HEK293 (cell line): ENCODE measurements at regions not wholly inside any gene's neighbourhood (a gene's known extent, or its start where the extent isn't known, plus 50 kb on each side); places are given as distances from the start of the nearest gene placed in this dataset.

Experiments
- MZF1 ChIP-seq: fragments of 450-650 bp; formaldehyde crosslinking; IDR thresholded peaks from 2 replicates; pipeline ENCODE4 v1.5.1; 2017; ENCODE audit warnings: missing biosample characterization, missing genetic modification characterization, borderline replicate concordance
- ZNF133 ChIP-seq: fragments of 450-650 bp; formaldehyde crosslinking; IDR thresholded peaks from 2 replicates; pipeline ENCODE4 v1.5.1; 2016; ENCODE audit warnings: missing biosample characterization, missing genetic modification characterization
- ZNF530 ChIP-seq: fragments of 450-650 bp; formaldehyde crosslinking; IDR thresholded peaks from 2 replicates; pipeline ENCODE4 v1.5.1; 2016; ENCODE audit warnings: low read depth, missing biosample characterization, missing genetic modification characterization
- TF ChIP-seq, protein P1 (sequence below): fragments of 450-650 bp; formaldehyde crosslinking; IDR thresholded peaks from 2 replicates; pipeline ENCODE4 v1.5.1; 2016; ENCODE audit warnings: missing biosample characterization, missing genetic modification characterization
- TF ChIP-seq, protein P2 (sequence below): fragments of 450-650 bp; formaldehyde crosslinking; conservative IDR thresholded peaks from 2 replicates; pipeline ENCODE4 v1.5.1; 2016; ENCODE audit warnings: low read depth, missing biosample characterization, missing genetic modification characterization
- TF ChIP-seq, protein P3 (sequence below): fragments of 450-650 bp; formaldehyde crosslinking; IDR thresholded peaks from 2 replicates; pipeline ENCODE4 v1.5.1; 2016; ENCODE audit warnings: missing biosample characterization, missing genetic modification characterization
- TF ChIP-seq, protein P4 (sequence below): fragments of 450-650 bp; formaldehyde crosslinking; IDR thresholded peaks from 2 replicates; pipeline ENCODE4 v1.5.1; 2017; ENCODE audit warnings: missing biosample characterization, missing genetic modification characterization
- TF ChIP-seq, protein P5 (sequence below): fragments of 450-650 bp; formaldehyde crosslinking; IDR thresholded peaks from 2 replicates; pipeline ENCODE4 v1.5.1; 2016; ENCODE audit warnings: missing biosample characterization, missing genetic modification characterization, low read depth
- TF ChIP-seq, protein P6 (sequence below): fragments of 450-650 bp; formaldehyde crosslinking; IDR thresholded peaks from 2 replicates; pipeline ENCODE4 v1.5.1; 2016; ENCODE audit warnings: missing biosample characterization, missing genetic modification characterization
- TF ChIP-seq, protein P7 (sequence below): fragments of 450-650 bp; formaldehyde crosslinking; IDR thresholded peaks from 2 replicates; pipeline ENCODE4 v1.5.1; 2016; ENCODE audit warnings: missing biosample characterization, missing genetic modification characterization

DNA sequence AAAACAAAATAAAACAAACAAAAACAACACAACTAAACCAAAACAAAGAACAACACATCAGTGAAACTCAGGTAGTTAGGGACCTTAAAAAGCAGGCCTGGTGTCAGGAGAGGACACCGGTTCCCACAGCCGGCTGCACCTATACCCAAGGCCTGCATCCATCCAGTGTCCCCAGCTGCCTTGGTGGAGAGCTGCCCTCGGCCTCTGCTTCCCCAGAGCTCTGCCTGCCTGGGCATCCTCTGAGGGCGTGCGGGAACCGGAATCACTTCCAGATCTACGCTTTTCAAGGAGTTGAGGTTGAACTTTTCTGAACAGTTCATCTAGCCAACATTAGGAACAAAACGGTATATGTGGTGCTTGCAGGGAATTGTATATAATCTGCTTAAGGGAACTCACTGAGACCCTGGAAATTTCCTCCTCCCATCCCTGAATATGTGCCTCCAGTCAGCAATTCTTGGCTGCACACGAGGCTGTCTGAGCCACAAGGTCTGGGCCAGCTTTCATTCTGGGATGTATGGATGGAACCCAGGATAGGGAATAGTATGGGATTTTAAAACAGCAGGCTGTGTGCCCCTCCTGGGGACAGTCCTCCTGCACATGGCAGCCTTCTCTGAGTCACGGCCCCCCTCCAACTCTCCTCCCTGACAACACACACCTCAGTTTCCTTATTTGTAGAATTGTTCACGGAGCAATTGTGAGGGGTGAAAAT, 319.0 kb upstream of the RTL1 start:
- TF ChIP-seq, protein P1, sequence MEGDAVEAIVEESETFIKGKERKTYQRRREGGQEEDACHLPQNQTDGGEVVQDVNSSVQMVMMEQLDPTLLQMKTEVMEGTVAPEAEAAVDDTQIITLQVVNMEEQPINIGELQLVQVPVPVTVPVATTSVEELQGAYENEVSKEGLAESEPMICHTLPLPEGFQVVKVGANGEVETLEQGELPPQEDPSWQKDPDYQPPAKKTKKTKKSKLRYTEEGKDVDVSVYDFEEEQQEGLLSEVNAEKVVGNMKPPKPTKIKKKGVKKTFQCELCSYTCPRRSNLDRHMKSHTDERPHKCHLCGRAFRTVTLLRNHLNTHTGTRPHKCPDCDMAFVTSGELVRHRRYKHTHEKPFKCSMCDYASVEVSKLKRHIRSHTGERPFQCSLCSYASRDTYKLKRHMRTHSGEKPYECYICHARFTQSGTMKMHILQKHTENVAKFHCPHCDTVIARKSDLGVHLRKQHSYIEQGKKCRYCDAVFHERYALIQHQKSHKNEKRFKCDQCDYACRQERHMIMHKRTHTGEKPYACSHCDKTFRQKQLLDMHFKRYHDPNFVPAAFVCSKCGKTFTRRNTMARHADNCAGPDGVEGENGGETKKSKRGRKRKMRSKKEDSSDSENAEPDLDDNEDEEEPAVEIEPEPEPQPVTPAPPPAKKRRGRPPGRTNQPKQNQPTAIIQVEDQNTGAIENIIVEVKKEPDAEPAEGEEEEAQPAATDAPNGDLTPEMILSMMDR (tag by site-specific recombination): no peak
- TF ChIP-seq ZNF530 (tag by site-specific recombination) (no peak), ZNF133 (tag by site-specific recombination) (no peak), MZF1 (no peak)
- TF ChIP-seq, protein P2, sequence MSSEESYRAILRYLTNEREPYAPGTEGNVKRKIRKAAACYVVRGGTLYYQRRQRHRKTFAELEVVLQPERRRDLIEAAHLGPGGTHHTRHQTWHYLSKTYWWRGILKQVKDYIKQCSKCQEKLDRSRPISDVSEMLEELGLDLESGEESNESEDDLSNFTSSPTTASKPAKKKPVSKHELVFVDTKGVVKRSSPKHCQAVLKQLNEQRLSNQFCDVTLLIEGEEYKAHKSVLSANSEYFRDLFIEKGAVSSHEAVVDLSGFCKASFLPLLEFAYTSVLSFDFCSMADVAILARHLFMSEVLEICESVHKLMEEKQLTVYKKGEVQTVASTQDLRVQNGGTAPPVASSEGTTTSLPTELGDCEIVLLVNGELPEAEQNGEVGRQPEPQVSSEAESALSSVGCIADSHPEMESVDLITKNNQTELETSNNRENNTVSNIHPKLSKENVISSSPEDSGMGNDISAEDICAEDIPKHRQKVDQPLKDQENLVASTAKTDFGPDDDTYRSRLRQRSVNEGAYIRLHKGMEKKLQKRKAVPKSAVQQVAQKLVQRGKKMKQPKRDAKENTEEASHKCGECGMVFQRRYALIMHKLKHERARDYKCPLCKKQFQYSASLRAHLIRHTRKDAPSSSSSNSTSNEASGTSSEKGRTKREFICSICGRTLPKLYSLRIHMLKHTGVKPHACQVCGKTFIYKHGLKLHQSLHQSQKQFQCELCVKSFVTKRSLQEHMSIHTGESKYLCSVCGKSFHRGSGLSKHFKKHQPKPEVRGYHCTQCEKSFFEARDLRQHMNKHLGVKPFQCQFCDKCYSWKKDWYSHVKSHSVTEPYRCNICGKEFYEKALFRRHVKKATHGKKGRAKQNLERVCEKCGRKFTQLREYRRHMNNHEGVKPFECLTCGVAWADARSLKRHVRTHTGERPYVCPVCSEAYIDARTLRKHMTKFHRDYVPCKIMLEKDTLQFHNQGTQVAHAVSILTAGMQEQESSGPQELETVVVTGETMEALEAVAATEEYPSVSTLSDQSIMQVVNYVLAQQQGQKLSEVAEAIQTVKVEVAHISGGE (tag by site-specific recombination): no peak
- TF ChIP-seq, protein P3, sequence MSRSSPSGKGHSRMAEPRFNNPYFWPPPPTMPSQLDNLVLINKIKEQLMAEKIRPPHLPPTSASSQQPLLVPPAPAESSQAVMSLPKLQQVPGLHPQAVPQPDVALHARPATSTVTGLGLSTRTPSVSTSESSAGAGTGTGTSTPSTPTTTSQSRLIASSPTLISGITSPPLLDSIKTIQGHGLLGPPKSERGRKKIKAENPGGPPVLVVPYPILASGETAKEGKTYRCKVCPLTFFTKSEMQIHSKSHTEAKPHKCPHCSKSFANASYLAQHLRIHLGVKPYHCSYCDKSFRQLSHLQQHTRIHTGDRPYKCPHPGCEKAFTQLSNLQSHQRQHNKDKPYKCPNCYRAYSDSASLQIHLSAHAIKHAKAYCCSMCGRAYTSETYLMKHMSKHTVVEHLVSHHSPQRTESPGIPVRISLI (tag by site-specific recombination): no peak
- TF ChIP-seq, protein P4, sequence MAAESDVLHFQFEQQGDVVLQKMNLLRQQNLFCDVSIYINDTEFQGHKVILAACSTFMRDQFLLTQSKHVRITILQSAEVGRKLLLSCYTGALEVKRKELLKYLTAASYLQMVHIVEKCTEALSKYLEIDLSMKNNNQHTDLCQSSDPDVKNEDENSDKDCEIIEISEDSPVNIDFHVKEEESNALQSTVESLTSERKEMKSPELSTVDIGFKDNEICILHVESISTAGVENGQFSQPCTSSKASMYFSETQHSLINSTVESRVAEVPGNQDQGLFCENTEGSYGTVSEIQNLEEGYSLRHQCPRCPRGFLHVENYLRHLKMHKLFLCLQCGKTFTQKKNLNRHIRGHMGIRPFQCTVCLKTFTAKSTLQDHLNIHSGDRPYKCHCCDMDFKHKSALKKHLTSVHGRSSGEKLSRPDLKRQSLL (tag by site-specific recombination): no peak
- TF ChIP-seq, protein P5, sequence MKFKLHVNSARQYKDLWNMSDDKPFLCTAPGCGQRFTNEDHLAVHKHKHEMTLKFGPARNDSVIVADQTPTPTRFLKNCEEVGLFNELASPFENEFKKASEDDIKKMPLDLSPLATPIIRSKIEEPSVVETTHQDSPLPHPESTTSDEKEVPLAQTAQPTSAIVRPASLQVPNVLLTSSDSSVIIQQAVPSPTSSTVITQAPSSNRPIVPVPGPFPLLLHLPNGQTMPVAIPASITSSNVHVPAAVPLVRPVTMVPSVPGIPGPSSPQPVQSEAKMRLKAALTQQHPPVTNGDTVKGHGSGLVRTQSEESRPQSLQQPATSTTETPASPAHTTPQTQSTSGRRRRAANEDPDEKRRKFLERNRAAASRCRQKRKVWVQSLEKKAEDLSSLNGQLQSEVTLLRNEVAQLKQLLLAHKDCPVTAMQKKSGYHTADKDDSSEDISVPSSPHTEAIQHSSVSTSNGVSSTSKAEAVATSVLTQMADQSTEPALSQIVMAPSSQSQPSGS: no peak
- TF ChIP-seq, protein P6, sequence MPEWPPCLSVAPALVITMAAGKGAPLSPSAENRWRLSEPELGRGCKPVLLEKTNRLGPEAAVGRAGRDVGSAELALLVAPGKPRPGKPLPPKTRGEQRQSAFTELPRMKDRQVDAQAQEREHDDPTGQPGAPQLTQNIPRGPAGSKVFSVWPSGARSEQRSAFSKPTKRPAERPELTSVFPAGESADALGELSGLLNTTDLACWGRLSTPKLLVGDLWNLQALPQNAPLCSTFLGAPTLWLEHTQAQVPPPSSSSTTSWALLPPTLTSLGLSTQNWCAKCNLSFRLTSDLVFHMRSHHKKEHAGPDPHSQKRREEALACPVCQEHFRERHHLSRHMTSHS (tag by site-specific recombination): no peak
- TF ChIP-seq, protein P7, sequence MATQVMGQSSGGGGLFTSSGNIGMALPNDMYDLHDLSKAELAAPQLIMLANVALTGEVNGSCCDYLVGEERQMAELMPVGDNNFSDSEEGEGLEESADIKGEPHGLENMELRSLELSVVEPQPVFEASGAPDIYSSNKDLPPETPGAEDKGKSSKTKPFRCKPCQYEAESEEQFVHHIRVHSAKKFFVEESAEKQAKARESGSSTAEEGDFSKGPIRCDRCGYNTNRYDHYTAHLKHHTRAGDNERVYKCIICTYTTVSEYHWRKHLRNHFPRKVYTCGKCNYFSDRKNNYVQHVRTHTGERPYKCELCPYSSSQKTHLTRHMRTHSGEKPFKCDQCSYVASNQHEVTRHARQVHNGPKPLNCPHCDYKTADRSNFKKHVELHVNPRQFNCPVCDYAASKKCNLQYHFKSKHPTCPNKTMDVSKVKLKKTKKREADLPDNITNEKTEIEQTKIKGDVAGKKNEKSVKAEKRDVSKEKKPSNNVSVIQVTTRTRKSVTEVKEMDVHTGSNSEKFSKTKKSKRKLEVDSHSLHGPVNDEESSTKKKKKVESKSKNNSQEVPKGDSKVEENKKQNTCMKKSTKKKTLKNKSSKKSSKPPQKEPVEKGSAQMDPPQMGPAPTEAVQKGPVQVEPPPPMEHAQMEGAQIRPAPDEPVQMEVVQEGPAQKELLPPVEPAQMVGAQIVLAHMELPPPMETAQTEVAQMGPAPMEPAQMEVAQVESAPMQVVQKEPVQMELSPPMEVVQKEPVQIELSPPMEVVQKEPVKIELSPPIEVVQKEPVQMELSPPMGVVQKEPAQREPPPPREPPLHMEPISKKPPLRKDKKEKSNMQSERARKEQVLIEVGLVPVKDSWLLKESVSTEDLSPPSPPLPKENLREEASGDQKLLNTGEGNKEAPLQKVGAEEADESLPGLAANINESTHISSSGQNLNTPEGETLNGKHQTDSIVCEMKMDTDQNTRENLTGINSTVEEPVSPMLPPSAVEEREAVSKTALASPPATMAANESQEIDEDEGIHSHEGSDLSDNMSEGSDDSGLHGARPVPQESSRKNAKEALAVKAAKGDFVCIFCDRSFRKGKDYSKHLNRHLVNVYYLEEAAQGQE: no peak
